Loucy (cell line): ENCODE measurements at regions not wholly inside any gene's neighbourhood (a gene's known extent, or its start where the extent isn't known, plus 50 kb on each side); places are given as distances from the start of the nearest gene placed in this dataset.

ENCODE experiments used
- H2AFZ ChIP-seq: fragments of 200-600 bp; sonication (generic); 2 replicates; pipeline ENCODE4 v1.6.0; 2016; ENCODE audit warnings: antibody characterized with exemption, mild to moderate bottlenecking, low read length, moderate library complexity
- H3F3A ChIP-seq: fragments of 200-600 bp; 2 replicates; pipeline ENCODE4 v1.6.0; 2016; ENCODE audit warnings: antibody characterized with exemption, low read depth, mild to moderate bottlenecking
- H3K27me3 ChIP-seq: fragments of 200-600 bp; sonication (generic); 2 replicates; pipeline ENCODE4 v1.6.1; 2014; ENCODE audit warnings: low read length, mild to moderate bottlenecking; ENCODE audit not compliant: insufficient read depth, poor library complexity, severe bottlenecking
- H3K36me3 ChIP-seq: fragments of 200-600 bp; sonication (generic); 2 replicates; pipeline ENCODE4 v1.6.1; 2016; ENCODE audit warnings: low read length; ENCODE audit not compliant: insufficient read depth
- H3K4me1 ChIP-seq: fragments of 200-600 bp; sonication (generic); 2 replicates; pipeline ENCODE4 v1.5.1; 2014; ENCODE audit warnings: low read length, mild to moderate bottlenecking; ENCODE audit not compliant: insufficient read depth, poor library complexity, severe bottlenecking
- H3K4me2 ChIP-seq: fragments of 200-600 bp; sonication (generic); 2 replicates; pipeline ENCODE4 v1.6.0; 2014; ENCODE audit warnings: antibody characterized with exemption, low read length, low read depth, mild to moderate bottlenecking; ENCODE audit not compliant: poor library complexity, severe bottlenecking
- H3K4me3 ChIP-seq: fragments of 200-600 bp; sonication (generic); 2 replicates; pipeline ENCODE4 v1.5.1; 2014; ENCODE audit warnings: low read length, mild to moderate bottlenecking, mixed read lengths; ENCODE audit not compliant: poor library complexity, severe bottlenecking
- H3K79me2 ChIP-seq: fragments of 200-600 bp; sonication (generic); 2 replicates; pipeline ENCODE4 v1.6.1; 2014; ENCODE audit warnings: low read length; ENCODE audit not compliant: insufficient read depth
- H3K9ac ChIP-seq: fragments of 200-600 bp; sonication (generic); 2 replicates; pipeline ENCODE4 v1.6.0; 2014; ENCODE audit warnings: mild to moderate bottlenecking, low read depth, low read length, moderate library complexity; ENCODE audit not compliant: poor library complexity, severe bottlenecking
- H3K9me2 ChIP-seq: fragments of 200-600 bp; sonication (generic); replicated peaks from 2 replicates; pipeline ENCODE4 v1.6.1; 2016; ENCODE audit warnings: low read depth, low read length, mixed read lengths
- H3K9me3 ChIP-seq: fragments of 200-600 bp; sonication (generic); 2 replicates; pipeline ENCODE4 v1.6.1; 2014; ENCODE audit warnings: mild to moderate bottlenecking, antibody characterized with exemption, low read length, low read depth; ENCODE audit not compliant: insufficient read depth
- H4K20me1 ChIP-seq: fragments of 200-600 bp; sonication (generic); 2 replicates; pipeline ENCODE4 v1.6.0; 2014; ENCODE audit warnings: antibody characterized with exemption, low read length, mild to moderate bottlenecking; ENCODE audit not compliant: insufficient read depth, poor library complexity, severe bottlenecking
- CTCF ChIP-seq: fragments of 200-600 bp; sonication (generic); conservative IDR thresholded peaks from 2 replicates; pipeline ENCODE4 v1.5.1; 2014; ENCODE audit warnings: mild to moderate bottlenecking, antibody characterized with exemption, low read length
- EZH2phosphoT487 ChIP-seq: fragments of 200-600 bp; IDR thresholded peaks from 2 replicates; pipeline ENCODE4 v1.6.1; 2018; ENCODE audit warnings: antibody characterized with exemption, mild to moderate bottlenecking, moderate library complexity, borderline replicate concordance

- no peak overlapping the region for H3K4me2 ChIP-seq
- H4K20me1 ChIP-seq, result no peaks in the 10 kb centered on the region
- no peaks in the 10 kb centered on the region for H3K36me3 ChIP-seq
- H3K79me2 ChIP-seq, result no peaks in the 10 kb centered on the region
- no peaks in the 10 kb centered on the region for H3K9me2 ChIP-seq
- TF ChIP-seq CTCF, result no peak
- no peak for TF ChIP-seq EZH2phosphoT487
- no peak overlapping the region for H3K4me3 ChIP-seq
- H2AFZ ChIP-seq, result no peak overlapping the region
- no peaks in the 10 kb centered on the region for H3F3A ChIP-seq
- no peak overlapping the region for H3K9ac ChIP-seq
- H3K4me1 ChIP-seq, result no peaks in the 10 kb centered on the region
- no peaks in the 10 kb centered on the region for H3K27me3 ChIP-seq
- 0 out of 2 replicates have a peak, but pooled peaks cover 4% of the 10 kb centered on the region for H3K9me3 ChIP-seq
Measured at GRCh38 chr11:95486466-95486865, 255.5 kb upstream of the SESN3 start.

DNA sequence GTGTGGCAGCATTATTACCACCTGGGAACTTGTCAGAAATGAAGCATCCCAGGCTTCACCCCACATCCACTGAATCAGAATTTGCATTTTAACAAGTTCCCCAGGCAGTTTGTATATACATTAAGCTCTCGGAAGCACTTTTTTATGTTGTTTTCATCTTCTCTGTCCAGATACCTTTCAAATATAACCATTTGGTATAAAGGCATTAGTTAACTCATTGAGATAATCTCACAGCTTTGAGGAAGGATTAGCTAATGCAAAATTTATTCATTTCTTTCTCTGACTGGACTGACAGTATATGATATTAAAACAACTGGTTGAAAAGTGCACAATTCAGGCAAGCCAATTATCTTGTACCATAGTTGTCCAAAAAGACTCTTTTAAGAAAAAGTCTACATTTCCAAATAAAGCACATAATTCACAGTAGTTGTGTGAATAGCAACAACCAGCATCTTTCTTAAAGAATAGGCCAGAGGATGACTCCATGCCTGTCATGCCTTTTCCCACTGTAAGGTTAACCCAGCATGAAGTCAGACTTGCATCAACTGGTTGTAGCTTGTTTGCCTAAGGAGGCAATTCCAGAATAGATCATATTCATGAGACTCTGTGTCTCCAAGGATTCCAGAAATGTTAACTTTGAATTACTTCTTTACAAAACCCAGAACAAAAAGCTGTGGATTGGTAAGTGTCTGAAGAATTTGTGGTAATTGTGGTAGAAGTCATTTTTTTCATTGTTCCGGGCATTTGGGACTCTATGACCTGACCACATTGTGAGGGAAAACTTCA, 254.3 kb upstream of the SESN3 start:
- no peak overlapping the region for H3K9ac ChIP-seq
- H3K36me3 ChIP-seq, result no peaks in the 10 kb centered on the region
- H3K9me3 ChIP-seq, result no peaks in the 10 kb centered on the region
- H3K27me3 ChIP-seq, result no peaks in the 10 kb centered on the region
- no peaks in the 10 kb centered on the region for H3F3A ChIP-seq
- no peak overlapping the region for H3K4me3 ChIP-seq
- no peak for TF ChIP-seq CTCF
- no peak for TF ChIP-seq EZH2phosphoT487
- no peaks in the 10 kb centered on the region for H4K20me1 ChIP-seq
- H3K9me2 ChIP-seq, result no peaks in the 10 kb centered on the region
- H3K4me1 ChIP-seq, result no peaks in the 10 kb centered on the region
- H3K4me2 ChIP-seq, result no peak overlapping the region
- no peak overlapping the region for H2AFZ ChIP-seq
- no peaks in the 10 kb centered on the region for H3K79me2 ChIP-seq

GRCh38 chr11:95483339-95483738, 252.3 kb upstream of the SESN3 start:
- H3K4me1 ChIP-seq, result no peaks in the 10 kb centered on the region
- no peak overlapping the region for H3K4me2 ChIP-seq
- no peaks in the 10 kb centered on the region for H3K79me2 ChIP-seq
- no peaks in the 10 kb centered on the region for H3F3A ChIP-seq
- no peak overlapping the region for H3K4me3 ChIP-seq
- no peak overlapping the region for H2AFZ ChIP-seq
- no peaks in the 10 kb centered on the region for H4K20me1 ChIP-seq
- no peak overlapping the region for H3K9ac ChIP-seq
- H3K9me2 ChIP-seq, result no peaks in the 10 kb centered on the region
- H3K27me3 ChIP-seq, result no peaks in the 10 kb centered on the region
- H3K36me3 ChIP-seq, result no peaks in the 10 kb centered on the region
- TF ChIP-seq CTCF (no peak), EZH2phosphoT487 (no peak)
- no peaks in the 10 kb centered on the region for H3K9me3 ChIP-seq
